Putamen (tissue), 1 donor: ENCODE measurements at regions not wholly inside any gene's neighbourhood (a gene's known extent, or its start where the extent isn't known, plus 50 kb on each side); places are given as distances from the start of the nearest gene placed in this dataset.
"Not testable (repeated sequence)": the region's sequence is repeated elsewhere in the genome, so short reads cannot be mapped to it uniquely, and the experiment has no call there.

Source experiments
- DNase-seq: peaks from one replicate; pipeline ENCODE4 v3.0.0-alpha.2; 2016; ENCODE audit warnings: low spot score

DNA sequence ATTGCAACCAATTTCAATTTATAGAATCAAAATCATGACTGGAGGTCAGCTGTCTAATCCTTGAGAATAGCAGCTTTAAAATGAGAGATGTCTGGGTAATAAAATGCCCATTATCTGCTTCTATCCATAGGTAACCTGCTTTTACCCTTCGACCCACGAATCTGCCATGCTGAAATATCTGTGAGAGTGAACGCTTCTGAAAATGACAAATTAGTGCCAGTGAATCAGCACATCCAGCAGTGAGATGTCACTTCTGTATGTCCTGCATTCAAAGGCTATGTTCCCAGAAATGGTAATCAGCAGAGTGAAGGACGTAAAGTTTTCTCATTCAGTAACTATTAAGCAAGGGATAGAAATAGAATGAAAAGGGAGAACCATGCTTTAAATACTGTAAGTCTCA is 532.4 kb upstream of the ITGA1 start:
- no peak for DNase-seq

DNA sequence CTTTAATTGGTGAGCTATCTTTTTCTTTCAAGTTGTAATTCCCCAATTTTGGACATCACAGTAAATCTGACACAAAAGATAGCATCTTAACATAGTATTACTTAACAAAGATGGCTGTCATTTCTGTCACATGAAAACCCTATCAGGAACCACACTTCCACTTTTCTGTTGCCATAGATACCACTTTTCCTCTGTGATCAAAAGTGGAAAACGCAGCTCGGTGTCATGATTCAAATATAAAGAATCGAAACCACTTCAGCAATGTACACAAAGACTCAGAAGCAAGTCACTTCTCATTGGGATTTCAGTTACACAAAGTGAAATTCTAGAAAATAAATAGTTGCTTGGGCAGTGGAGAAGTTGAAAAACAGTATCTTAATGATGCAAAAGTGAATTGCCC is 524.9 kb upstream of the ITGA1 start:
- DNase-seq: no peak

DNA sequence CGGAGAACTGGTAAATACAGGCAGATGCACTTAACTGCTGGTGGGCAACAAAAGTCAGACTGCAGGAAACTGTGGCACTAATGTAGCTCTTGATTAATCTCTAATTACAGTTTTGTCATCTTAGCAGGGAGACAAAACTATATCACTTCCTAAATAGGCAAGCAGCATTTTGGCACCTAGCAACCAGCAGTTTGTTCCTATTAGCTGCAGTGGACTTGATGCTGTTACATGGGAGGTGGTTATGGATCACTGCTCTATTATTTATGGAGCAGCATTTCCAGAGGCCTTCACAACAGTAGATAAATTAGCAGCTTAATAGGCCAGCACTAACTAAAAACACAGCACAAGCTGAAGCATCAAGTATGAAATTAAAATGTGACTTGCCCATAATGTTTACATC is 518.3 kb upstream of the ITGA1 start:
- DNase-seq: no peak

DNA sequence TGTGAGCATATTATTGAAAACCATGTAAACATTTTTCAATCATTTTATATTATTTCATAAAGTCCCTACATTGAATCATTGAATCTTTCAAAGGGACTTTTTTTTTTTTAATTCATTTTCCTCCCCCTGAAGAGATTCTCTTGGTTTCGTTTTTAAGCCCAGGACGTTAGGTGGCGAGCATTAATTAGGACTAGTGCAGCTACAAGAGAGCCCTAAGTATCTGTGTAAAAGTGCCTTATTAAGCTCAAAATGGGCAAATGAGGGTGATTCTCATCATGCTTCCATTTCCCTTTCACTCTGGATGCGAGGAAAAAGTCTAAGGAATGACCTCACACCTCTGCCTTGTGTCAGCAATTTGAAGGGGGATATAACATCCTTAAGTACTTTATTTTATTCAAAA is 517.9 kb upstream of the ITGA1 start:
- no peak for DNase-seq

DNA sequence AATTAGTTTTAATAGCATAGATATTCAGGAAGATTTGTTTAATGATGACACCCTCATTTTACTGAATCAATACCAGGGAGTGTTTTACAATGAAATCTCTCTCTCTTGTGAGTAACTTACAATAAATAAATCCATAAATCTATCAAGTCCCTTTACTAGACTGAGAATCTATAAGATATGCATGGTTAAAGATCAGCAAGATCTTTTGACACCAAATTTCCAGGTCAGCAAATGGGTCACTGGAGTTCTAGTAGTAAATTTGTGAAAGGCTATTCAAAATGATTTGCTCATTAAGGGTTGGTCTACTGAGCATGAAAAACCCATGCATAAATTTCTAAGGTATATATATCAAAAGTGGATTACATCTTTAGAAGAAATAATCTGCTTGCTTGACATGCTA is 512.1 kb upstream of the ITGA1 start:
- DNase-seq: no peak

DNA sequence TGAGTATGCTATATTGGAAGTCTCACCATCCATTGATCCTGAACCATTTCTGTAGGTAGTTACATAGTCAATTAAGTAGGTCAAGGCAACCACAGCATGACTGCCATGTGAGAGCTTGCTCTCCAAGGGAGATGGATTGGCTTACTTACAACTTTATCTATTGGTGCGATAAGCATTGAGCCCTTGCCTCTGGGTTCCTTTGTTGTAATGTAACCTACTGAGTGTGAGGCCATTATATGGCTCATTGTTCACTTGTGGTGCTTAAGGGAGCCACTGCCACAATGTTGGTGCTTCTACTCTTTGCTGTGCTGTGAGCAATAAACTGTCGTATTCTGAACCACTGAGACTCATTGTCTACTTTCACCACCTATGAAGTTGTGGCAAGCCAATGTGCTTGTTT is 510.6 kb upstream of the ITGA1 start:
- no peak for DNase-seq

DNA sequence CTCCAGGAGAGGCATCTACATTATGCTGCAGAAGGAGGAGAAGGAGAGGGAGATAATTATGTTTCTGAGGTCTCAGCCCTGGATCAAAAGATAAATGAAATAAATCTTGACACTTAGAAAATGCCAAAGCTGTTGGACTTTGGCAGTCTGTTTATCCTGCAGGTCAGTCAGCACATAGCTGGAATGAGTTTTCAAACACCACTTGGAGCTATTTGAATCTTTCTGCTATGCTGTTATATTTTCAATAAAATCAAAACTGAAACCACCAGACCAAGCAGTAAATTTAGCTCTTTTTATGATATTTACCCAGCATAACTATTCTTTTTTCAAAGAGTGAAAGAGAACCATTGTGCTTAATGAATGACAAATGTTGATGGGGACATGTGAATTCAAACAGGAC is 505.1 kb upstream of the ITGA1 start:
- DNase-seq: no peak

DNA sequence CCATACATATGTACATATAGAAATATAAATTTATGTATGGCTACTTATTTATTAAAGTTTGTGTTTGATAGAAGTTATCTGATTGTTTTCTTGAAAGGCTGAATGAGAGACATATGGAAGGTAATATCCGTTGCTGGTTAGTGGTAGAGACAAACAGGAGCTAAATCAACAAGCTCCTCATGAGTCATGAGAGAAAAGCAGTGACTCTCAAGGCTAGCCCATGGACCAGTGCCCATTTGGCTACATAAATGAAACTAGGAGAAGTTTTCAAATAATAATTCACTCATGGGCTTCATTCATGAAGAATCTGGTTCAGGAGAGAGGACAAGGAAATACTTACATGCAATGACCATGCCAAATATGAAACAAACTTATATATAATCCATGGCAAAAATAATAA is 504.5 kb upstream of the ITGA1 start:
- no peak for DNase-seq

DNA sequence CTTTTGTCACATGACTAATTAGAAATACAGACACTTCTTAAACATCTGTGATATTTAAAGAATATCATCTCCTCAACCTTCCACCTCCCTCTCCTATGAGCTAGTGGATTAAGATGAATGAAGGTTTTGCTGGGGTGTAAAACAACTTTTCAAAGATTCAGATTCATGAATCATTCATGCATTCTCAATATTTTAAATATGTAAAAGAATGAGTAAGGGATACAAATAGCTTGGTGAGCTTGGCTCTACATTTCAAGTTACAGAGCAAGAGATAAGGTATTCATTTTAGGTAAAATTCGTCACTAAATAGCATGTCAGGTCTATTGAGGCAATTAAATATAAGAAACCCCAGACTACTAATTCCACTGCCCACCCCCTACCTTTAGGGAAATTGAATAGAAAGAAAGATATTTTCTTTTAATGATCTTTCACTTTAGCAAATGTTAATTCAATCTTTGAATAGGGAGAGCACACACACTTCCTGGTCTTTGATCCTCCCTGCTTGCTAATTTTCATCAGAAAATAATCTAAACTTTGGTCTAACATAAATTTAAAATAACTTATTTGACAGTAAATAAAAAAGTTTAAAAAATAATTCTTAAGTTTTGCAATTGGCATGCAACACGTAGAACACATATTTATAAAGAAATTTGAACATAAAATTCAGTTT is 486.9 kb upstream of the ITGA1 start:
- peak; percentile 7 for DNase-seq

DNA sequence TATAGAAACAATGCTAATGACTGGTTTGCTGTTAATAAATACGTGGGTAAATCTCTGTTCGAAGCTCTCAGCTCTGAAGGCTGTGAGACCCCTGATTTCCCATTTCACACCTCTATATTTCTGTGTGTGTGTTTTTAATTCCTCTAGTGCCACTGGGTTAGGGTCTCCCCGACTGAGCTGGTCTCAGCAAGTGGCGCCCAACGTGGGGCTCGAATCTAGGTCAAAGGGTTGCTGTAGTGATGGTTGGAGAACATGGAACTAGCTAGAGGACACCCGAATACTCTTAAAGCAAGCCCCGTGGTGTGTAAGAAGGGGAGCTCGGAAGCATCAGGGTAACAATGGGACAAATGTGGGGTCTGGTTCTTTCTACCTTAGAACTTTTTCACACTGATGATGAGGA is 482.9 kb upstream of the ITGA1 start:
- not testable (repeated sequence) for DNase-seq

DNA sequence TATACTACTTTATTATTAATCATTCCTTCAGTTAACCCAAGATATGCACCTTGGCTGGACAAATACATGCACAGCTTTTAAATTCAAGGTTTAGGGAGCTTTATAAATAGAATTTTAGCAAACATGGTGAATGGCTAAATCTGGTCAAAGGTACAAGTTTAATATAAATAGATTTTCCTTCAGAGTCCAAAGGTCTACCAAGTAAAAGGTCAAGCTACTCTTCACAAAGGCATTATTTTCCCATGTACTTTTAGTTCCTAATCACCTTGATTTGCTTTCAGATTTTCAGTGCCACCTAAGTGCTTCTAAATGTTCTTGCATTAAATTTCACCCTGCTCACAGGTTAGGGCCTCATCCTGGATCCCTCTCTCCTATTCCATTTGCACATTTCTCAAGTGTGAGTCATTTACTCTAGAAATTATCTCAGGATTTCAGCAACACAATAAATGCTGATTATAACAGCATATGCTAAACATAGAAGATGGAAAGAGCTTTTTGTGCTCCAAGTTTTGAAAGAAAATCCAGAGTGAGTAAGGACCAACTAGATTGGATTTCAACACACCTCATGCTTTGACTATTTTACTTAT is 459.4 kb upstream of the ITGA1 start:
- DNase-seq: no peak

DNA sequence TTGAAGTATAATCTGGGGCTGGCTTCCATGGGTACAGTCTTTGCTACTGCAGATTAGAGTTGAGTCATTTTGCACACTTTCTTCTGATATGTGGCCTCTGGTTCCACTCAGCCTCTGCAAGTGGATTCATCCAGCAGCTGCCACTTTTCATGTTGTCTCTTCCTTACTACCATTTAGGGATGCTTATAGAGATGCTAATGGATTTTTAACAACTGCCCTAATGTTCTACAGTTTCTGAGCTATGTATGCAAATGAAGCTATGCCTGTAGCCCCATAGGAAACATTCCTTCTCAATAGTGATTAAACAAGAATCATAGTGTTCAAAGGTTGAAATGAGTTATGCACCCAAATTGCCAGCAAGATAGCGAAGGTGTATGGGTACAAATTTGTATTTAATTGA is 456.0 kb upstream of the ITGA1 start:
- no peak for DNase-seq

DNA sequence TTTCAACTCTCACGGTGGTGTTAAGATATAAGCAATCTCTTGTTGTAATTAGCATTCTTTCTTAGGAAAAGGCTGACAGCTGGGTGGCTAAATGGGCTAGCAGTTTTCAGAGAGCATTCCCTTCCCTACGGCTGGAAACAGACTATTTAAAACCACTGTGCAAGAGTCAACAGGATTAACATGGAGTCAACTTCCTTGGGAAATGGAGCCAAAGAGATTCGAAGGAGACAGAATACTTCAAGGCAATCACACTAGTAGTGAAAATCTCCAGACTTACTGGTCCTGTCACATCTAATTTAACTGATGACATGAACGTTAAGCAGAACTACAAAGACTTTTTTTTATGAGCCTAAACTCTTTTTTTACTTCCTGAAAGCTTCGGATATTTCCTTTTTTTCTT is 453.3 kb upstream of the ITGA1 start:
- no peak for DNase-seq

DNA sequence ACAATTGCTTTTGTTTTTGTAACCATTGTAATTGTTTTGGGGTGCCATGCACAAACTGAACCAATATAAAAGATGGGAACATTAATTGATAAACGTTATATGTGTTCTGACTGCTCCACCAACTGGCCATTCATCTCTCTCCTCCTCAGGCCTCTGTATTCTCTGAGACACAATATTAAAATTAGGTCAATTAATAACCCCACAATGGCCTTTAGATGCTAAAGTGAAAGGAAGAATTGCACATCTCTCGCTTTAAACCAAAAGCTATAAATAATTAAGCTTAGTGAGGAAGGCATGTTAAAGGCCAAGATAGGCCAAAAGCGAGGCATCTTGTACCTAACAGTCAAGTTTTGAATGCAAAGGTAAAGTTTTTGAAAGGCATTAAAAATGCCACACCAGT is 448.4 kb upstream of the ITGA1 start:
- DNase-seq: no peak

DNA sequence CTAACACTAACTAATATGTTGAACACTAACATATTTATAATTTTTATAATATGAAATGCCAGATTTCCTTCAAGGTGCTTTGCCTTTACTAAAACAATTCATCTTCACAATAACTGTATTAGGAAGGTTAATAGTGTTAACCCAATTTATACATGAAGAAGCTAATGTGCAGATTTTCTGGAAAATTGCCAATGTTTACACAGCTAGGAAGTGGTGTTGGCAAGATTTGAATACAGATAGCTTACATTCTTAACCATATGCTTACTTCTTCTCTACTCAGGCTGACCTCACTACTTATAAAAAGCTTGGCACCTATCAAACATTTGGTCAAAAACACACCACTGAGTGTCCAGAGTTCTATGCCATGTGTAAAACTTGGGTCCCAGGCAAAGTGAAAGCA is 445.4 kb upstream of the ITGA1 start:
- no peak for DNase-seq

DNA sequence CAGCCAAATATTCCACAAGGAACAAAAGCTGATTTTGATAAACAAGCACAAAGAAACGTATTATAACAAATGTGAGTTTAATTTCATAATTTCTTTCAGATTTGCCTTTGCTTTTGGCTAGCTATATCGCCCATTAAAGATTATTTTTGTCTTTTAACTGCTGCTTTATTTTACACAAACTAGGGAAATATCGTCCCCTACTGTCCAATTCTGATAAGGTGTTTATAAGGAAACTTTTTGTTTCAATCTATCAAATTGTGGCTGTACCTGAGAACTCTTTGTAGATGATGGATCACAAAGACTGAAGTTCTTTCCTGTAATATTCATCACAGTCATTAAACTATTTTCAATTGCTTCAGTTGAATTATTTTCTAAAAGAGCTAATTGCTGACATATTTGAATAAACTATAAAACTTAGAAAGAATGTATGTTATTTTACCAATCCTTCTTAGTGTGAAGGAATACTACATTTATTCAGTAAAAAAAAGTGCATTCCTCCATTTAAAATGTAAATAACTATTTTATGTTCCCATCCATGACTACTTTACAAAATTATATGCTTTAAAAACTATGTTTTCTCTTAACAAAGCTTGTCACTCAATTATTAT is 431.3 kb upstream of the ITGA1 start:
- no peak for DNase-seq

DNA sequence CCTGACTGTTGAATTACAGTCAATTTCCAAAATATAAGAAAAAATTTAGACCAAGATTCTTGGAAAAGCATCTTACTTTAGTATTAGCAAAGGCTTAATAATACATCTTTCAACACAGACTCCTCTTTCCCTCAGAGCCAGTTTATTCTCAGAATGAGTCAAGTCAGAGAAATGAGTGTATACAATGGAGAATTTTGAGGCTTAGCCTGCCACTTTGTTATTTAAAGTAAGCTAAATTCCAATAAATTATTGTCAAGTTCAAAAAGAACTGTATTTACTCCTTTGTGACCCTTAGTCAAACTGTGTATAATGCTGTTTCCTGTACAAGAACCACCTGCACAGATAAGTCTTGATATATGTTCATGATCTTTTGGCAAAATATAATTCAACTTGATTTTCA is 428.5 kb upstream of the ITGA1 start:
- no peak for DNase-seq

DNA sequence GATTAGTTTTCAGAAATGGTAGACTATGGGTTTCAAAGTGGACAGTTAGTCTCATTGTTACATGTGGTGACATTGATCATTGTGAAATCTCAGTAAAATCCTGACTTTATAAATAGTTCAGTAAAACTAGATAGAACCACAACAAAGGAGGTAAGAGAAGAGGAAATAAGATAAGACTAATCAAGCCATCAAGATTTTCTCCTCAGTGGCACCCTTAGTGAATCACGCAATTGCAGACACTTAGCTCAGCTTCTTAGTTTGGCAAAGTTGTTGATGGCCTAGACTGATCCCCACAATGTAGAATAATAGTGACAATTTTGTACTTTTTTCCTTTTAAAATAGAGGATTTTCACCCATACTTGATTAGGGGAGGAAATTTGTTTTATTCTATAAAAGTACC is 426.7 kb upstream of the ITGA1 start:
- no peak for DNase-seq

DNA sequence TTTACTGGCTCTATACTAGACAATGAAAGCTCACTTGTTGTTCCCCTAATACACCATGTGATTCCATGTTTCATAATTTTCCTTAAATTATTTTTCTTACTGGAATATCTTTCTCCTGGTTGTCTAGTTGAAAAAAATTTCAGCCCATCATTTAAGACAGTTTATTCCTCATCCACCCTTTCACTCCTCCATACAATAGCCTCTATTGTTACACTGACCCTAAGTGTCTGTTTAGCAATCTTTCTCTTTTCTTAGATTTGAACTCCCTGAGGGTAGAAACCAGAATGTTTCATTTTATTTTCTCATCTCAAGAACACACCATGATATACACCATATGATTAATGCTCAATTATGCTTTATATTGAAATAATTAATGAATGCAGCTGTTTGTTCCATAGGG is 413.4 kb upstream of the ITGA1 start:
- no peak for DNase-seq

DNA sequence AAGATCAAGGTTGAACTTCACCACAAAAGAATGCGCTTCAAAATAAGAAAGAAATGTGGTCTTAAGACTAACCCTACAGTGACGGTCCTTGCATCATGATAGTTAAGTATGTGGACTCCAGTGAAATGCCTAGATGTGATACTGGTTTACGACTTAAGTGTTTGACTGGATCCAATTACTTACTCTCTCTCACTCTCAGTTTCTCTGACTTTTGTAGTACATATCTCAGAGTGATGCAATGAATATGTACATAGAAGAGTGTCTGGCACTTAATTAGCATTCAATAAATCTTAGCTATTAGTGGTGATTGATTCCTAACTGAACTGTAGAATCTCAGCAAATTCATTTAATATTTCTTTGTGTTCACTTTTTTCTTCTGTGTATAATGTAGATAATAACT is 411.7 kb upstream of the ITGA1 start:
- DNase-seq: no peak

DNA sequence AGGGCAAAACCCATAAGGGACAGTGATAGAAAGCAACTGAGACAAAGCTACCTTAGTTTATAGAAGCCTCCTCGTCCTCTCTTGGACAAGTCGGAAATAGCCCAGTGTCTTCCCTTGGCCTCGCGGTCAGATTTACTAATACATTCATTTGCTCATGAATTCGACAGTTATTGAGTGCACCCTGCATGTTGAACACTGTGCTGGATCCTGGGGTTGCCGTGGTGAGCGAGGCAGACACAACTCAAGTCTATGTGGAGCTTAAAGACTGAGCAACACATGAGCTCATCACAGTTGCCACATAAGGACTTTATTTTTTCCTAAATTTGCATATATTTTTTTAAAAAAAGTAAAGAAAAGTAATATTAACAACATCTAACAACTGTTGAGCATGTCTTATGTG is 411.1 kb upstream of the ITGA1 start:
- DNase-seq: no peak

DNA sequence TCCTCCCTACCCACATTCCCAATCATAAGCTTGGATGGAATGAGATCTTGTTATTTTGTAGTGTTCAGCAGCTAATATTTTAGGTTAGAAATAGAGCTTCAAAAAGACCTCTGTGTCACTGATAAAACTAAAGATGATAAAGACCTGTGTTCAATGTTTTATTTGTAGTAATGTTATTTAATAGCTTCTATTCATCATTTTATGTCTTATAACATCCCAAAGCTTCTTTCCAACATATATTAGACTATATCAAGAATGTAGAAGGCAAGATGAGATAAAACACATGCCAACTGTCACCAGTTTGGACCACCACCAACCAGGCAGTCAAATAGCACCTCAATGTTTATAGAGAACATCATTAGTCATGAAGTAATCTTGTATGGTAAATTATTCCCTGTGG is 409.5 kb upstream of the ITGA1 start:
- DNase-seq: no peak

DNA sequence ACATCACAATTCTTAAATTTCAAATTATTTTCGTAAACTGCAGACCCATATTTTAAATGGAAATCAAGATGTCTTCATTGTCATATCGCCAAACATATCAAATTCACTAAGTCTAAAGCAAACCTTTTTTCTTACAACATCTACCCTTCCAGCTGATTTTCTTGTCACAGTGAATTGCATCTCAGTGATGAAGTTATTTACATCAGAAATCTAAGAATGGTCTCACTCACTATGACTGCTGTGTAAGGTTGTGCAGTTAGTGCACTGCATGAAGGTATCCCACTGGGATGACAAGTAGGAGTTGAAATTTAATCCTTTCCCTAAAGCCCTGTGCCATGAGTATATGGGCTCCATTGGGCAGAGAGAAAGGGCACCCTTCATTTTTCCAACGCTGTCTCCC is 399.4 kb upstream of the ITGA1 start:
- no peak for DNase-seq

DNA sequence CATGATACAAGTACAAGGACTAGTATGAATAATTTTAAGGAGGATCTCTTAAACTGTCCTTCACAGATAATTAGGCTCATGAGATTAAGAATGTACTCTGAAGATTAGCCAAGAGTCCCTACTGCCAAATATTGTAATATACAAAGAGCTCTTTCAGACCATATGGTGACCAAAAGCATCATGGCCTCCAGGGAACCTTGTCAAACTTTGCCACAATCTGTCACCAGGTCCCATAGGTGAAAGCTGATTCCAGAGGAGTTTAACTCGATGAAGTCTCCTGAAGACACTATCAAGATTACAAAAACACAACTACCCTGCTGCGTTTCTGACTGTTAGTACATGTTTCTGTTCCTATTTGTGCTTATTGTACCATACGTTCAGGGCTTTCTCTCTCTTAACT is 395.4 kb upstream of the ITGA1 start:
- DNase-seq: no peak
